ENCODE measurements at regions not wholly inside any gene's neighbourhood (a gene's known extent, or its start where the extent isn't known, plus 50 kb on each side); places are given as distances from the start of the nearest gene placed in this dataset.

- TF ChIP-seq CTCF (IDR thresholded peaks at IDR 0.05) = no peak
- TF ChIP-seq POLR2A (IDR thresholded peaks at IDR 0.05) = no peak
Measured at GRCh38 chr3:118196183-118196582, 838.5 kb downstream of the IGSF11 start.
